SK-N-SH treated with all-trans-retinoic acid at 6 μM for 48 hours (cell line): ENCODE measurements at regions not wholly inside any gene's neighbourhood (a gene's known extent, or its start where the extent isn't known, plus 50 kb on each side); places are given as distances from the start of the nearest gene placed in this dataset.

Experiments used
- ARNTL ChIP-seq: fragments of 450-650 bp; formaldehyde crosslinking; IDR thresholded peaks from 2 replicates; pipeline ENCODE4 v1.5.0; 2020; ENCODE audit warnings: low read depth, mild to moderate bottlenecking, moderate library complexity, borderline replicate concordance
- BACH2 ChIP-seq: fragments of 250-450 bp; sonication (Bioruptor Pico); IDR thresholded peaks from 2 replicates; pipeline ENCODE4 v1.9.0; 2021; ENCODE audit warnings: mild to moderate bottlenecking, borderline replicate concordance
- CSDC2 ChIP-seq: fragments of 250-450 bp; sonication (Bioruptor Pico); IDR thresholded peaks from 2 replicates; pipeline ENCODE4 v1.5.0; 2020; ENCODE audit warnings: mild to moderate bottlenecking, moderate library complexity
- ESRRG ChIP-seq: fragments of 250-450 bp; sonication (Bioruptor Pico); IDR thresholded peaks from 2 replicates; pipeline ENCODE4 v1.6.1; 2021; ENCODE audit warnings: mild to moderate bottlenecking
- PPARA ChIP-seq: fragments of 250-450 bp; sonication (Bioruptor Pico); IDR thresholded peaks from 2 replicates; pipeline ENCODE4 v1.5.0; 2020; ENCODE audit warnings: mild to moderate bottlenecking, borderline replicate concordance
- RARB ChIP-seq: fragments of 250-450 bp; sonication (Bioruptor Pico); IDR thresholded peaks from 2 replicates; pipeline ENCODE4 v1.8.0; 2021; ENCODE audit warnings: mild to moderate bottlenecking, moderate library complexity
- TCF4 ChIP-seq: fragments of 250-450 bp; sonication (Bioruptor Pico); IDR thresholded peaks from 2 replicates; pipeline ENCODE4 v1.8.0; 2021; ENCODE audit warnings: mild to moderate bottlenecking, moderate library complexity, borderline replicate concordance
- TOX ChIP-seq: fragments of 250-450 bp; sonication (Bioruptor Pico); IDR thresholded peaks from 2 replicates; pipeline ENCODE4 v1.8.0; 2021; ENCODE audit warnings: mild to moderate bottlenecking, moderate library complexity, borderline replicate concordance
- ZC3H10 ChIP-seq: fragments of 250-450 bp; sonication (Bioruptor Pico); IDR thresholded peaks from 2 replicates; pipeline ENCODE4 v1.5.1; 2021; ENCODE audit warnings: mild to moderate bottlenecking, moderate library complexity
- ZFP3 ChIP-seq: fragments of 250-450 bp; sonication (Bioruptor Pico); IDR thresholded peaks from 2 replicates; pipeline ENCODE4 v1.5.0; 2020; ENCODE audit warnings: mild to moderate bottlenecking, moderate library complexity
- ZFP30 ChIP-seq: fragments of 450-650 bp; formaldehyde crosslinking; IDR thresholded peaks from 2 replicates; pipeline ENCODE4 v1.5.0; 2022; ENCODE audit warnings: mild to moderate bottlenecking, moderate library complexity
- TF ChIP-seq, protein P1 (sequence below): fragments of 250-450 bp; sonication (Bioruptor Pico); IDR thresholded peaks from 2 replicates; pipeline ENCODE4 v1.8.0; 2020; ENCODE audit warnings: mild to moderate bottlenecking, moderate library complexity, borderline replicate concordance
- TF ChIP-seq, protein P2 (sequence below): fragments of 250-450 bp; sonication (Bioruptor Pico); IDR thresholded peaks from 2 replicates; pipeline ENCODE4 v1.5.0; 2020; ENCODE audit warnings: mild to moderate bottlenecking, moderate library complexity
- TF ChIP-seq, protein P3 (sequence below): fragments of 250-450 bp; sonication (Bioruptor Pico); IDR thresholded peaks from 2 replicates; pipeline ENCODE4 v1.5.1; 2021; ENCODE audit warnings: mild to moderate bottlenecking, moderate library complexity

DNA sequence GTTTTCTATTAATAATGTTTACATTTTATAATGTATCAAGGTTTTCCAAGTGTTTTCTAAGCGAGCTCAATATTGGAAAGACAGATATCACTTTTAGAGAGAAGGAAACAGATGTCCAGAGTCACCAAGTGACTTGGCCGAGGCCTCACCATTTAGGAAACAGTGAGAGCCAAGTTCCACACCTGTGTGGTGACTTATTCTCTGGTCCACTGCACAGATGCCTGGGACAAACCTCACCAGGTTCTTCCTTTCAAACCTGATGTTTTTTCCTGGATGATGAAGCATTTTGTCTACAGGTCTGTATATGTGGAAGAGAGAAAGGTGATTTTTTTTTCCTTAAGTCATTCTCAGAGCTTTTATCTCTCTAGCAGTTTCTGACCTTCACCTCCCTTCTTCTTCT lies 280.7 kb downstream of the LPIN1 start:
- TF ChIP-seq, protein P1, sequence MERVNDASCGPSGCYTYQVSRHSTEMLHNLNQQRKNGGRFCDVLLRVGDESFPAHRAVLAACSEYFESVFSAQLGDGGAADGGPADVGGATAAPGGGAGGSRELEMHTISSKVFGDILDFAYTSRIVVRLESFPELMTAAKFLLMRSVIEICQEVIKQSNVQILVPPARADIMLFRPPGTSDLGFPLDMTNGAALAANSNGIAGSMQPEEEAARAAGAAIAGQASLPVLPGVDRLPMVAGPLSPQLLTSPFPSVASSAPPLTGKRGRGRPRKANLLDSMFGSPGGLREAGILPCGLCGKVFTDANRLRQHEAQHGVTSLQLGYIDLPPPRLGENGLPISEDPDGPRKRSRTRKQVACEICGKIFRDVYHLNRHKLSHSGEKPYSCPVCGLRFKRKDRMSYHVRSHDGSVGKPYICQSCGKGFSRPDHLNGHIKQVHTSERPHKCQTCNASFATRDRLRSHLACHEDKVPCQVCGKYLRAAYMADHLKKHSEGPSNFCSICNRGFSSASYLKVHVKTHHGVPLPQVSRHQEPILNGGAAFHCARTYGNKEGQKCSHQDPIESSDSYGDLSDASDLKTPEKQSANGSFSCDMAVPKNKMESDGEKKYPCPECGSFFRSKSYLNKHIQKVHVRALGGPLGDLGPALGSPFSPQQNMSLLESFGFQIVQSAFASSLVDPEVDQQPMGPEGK (CRISPR knock-in tag) = no peak
- TF ChIP-seq, protein P2, sequence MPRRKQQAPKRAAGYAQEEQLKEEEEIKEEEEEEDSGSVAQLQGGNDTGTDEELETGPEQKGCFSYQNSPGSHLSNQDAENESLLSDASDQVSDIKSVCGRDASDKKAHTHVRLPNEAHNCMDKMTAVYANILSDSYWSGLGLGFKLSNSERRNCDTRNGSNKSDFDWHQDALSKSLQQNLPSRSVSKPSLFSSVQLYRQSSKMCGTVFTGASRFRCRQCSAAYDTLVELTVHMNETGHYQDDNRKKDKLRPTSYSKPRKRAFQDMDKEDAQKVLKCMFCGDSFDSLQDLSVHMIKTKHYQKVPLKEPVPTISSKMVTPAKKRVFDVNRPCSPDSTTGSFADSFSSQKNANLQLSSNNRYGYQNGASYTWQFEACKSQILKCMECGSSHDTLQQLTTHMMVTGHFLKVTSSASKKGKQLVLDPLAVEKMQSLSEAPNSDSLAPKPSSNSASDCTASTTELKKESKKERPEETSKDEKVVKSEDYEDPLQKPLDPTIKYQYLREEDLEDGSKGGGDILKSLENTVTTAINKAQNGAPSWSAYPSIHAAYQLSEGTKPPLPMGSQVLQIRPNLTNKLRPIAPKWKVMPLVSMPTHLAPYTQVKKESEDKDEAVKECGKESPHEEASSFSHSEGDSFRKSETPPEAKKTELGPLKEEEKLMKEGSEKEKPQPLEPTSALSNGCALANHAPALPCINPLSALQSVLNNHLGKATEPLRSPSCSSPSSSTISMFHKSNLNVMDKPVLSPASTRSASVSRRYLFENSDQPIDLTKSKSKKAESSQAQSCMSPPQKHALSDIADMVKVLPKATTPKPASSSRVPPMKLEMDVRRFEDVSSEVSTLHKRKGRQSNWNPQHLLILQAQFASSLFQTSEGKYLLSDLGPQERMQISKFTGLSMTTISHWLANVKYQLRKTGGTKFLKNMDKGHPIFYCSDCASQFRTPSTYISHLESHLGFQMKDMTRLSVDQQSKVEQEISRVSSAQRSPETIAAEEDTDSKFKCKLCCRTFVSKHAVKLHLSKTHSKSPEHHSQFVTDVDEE (CRISPR knock-in tag) = no peak
- TF ChIP-seq TOX (CRISPR knock-in tag) (no peak), PPARA (CRISPR knock-in tag) (no peak), ARNTL (CRISPR knock-in tag) (no peak), RARB (CRISPR knock-in tag) (no peak), ESRRG (CRISPR knock-in tag) (no peak), TCF4 (CRISPR knock-in tag) (no peak), ZFP30 (no peak), BACH2 (CRISPR knock-in tag) (no peak), ZFP3 (no peak), CSDC2 (CRISPR knock-in tag) (no peak), ZC3H10 (no peak)
- TF ChIP-seq, protein P3, sequence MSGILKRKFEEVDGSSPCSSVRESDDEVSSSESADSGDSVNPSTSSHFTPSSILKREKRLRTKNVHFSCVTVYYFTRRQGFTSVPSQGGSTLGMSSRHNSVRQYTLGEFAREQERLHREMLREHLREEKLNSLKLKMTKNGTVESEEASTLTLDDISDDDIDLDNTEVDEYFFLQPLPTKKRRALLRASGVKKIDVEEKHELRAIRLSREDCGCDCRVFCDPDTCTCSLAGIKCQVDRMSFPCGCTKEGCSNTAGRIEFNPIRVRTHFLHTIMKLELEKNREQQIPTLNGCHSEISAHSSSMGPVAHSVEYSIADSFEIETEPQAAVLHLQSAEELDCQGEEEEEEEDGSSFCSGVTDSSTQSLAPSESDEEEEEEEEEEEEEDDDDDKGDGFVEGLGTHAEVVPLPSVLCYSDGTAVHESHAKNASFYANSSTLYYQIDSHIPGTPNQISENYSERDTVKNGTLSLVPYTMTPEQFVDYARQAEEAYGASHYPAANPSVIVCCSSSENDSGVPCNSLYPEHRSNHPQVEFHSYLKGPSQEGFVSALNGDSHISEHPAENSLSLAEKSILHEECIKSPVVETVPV (CRISPR knock-in tag) = no peak
